ENCODE measurements at regions not wholly inside any gene's neighbourhood (a gene's known extent, or its start where the extent isn't known, plus 50 kb on each side); places are given as distances from the start of the nearest gene placed in this dataset.
"Not testable (repeated sequence)": the region's sequence is repeated elsewhere in the genome, so short reads cannot be mapped to it uniquely, and the experiment has no call there.

DNA sequence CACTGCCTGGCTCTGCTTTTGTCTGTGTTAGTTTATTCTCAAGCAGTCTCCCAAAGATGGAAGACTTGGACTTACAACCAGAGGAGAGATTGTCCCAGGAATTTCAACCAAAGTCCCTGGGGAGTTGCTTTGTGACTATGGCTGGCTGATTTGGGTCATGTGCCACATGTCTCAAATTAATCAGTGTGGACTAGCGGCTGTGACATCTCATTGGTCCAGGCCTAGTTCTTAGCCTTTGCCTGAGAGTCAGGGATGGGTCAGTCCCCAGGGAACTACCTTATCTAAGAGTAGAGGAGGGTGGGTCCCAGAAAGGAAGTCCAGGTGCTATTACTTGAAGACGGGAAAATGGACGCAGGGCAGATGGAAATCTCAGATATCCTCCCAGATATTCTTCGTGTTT lies 217.1 kb downstream of the ACKR3 start:
- intact Hi-C loops (cut with DNase I) = no loop called here
- Histone ChIP-seq H3K9me3 (no peaks in the 10 kb centered on the region), H3K4me3 (no peak overlapping the region), H3K27ac (no peak overlapping the region), H3K4me1 (no peaks in the 10 kb centered on the region), H3K27me3 (no peaks in the 10 kb centered on the region), H3K36me3 (no peaks in the 10 kb centered on the region)
- DNase-seq = no peak
- TF ChIP-seq CTCF (IDR thresholded peaks at IDR 0.05) = no peak
- no peak for TF ChIP-seq POLR2A (IDR thresholded peaks at IDR 0.05)
- TF ChIP-seq POLR2AphosphoS5 (IDR thresholded peaks at IDR 0.05) = no peak
- TF ChIP-seq EP300 (IDR thresholded peaks at IDR 0.05) = no peak
- 87 to 92% methylated on average over 4 of the region's 4 CpGs for WGBS, 2 donors

DNA sequence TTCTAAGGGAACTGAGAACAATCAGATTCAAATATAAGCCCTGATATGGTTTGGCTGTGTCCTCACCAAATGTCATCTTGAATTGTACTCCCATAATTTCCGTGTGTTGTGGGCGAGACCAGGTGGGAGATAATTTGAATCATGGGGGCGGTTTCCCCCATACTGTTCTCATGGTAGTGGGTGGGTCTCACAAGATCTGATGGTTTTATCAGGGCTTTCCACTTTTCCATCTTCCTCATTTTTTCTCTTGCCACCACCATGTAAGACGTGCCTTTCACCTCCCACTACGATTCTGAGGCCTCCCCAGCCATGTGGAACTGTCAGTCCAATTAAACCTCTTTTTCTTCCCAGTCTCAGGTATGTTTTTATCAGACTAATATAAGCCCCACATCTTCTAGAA lies 217.8 kb downstream of the ACKR3 start:
- WGBS, 2 donors = 71 to 84% methylated on average over 5 of the region's 5 CpGs
- H3K27ac ChIP-seq = peak overlapping the region in 2 of 4 donors; percentile 42 to 45
- DNase-seq; H3K9me3 ChIP-seq; H3K4me3 ChIP-seq; intact Hi-C loops (cut with DNase I); H3K36me3 ChIP-seq; H3K4me1 ChIP-seq; H3K27me3 ChIP-seq: not testable (repeated sequence)

- intact Hi-C loops (cut with DNase I) = no loop called here
Observed at GRCh38 chr2:236787885-236788284, 218.3 kb downstream of the ACKR3 start.

DNA sequence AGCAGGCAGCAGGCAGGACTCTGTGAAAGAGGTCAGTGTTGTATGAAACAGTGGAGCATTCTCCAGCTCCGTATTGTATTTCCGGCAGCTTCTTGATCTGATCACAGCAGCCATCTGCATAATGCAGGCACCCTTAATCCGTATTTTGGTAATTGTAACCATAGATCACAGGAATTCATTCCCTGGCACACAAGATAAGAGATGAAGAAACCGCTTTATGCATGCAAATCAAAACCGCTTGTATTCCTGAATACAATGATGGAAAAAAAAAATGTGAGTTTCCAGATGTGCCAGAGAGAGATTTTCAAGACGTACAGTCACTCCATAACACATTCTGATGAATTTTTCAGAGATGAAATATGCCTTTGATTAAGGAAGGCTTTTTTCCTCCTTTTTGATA lies 221.3 kb downstream of the ACKR3 start:
- no peak overlapping the region for H3K4me3 ChIP-seq
- H3K4me1 ChIP-seq = no peaks in the 10 kb centered on the region
- no peak for DNase-seq
- no peaks in the 10 kb centered on the region for H3K9me3 ChIP-seq
- no peaks in the 10 kb centered on the region for H3K36me3 ChIP-seq
- intact Hi-C loops (cut with DNase I) = no loop called here
- no peak for TF ChIP-seq CTCF (IDR thresholded peaks at IDR 0.05)
- TF ChIP-seq POLR2A (IDR thresholded peaks at IDR 0.05) = no peak
- no peak for TF ChIP-seq POLR2AphosphoS5 (IDR thresholded peaks at IDR 0.05)
- TF ChIP-seq EP300 (IDR thresholded peaks at IDR 0.05) = no peak
- H3K27ac ChIP-seq = no peak overlapping the region
- no peaks in the 10 kb centered on the region for H3K27me3 ChIP-seq
- 77 to 80% methylated on average over 6 of the region's 6 CpGs for WGBS, 2 donors

More at GRCh38 chr2:236787885-236788284, 218.3 kb downstream of the ACKR3 start:
- DNase-seq = no peak
- no peaks in the 10 kb centered on the region for H3K36me3 ChIP-seq
- H3K9me3 ChIP-seq = no peaks in the 10 kb centered on the region
- no peaks in the 10 kb centered on the region for H3K27me3 ChIP-seq
- WGBS, 2 donors = 74 to 77% methylated on average over 7 of the region's 7 CpGs
- H3K27ac ChIP-seq = peak overlapping the region in 3 of 4 donors; percentile 26 to 45 (median 42)
- no peak overlapping the region for H3K4me3 ChIP-seq
- TF ChIP-seq POLR2AphosphoS5 (IDR thresholded peaks at IDR 0.05) (peak in 2 of 4 donors; percentile 9 to 39), EP300 (IDR thresholded peaks at IDR 0.05) (no peak)
- H3K4me1 ChIP-seq = no peaks in the 10 kb centered on the region

DNA sequence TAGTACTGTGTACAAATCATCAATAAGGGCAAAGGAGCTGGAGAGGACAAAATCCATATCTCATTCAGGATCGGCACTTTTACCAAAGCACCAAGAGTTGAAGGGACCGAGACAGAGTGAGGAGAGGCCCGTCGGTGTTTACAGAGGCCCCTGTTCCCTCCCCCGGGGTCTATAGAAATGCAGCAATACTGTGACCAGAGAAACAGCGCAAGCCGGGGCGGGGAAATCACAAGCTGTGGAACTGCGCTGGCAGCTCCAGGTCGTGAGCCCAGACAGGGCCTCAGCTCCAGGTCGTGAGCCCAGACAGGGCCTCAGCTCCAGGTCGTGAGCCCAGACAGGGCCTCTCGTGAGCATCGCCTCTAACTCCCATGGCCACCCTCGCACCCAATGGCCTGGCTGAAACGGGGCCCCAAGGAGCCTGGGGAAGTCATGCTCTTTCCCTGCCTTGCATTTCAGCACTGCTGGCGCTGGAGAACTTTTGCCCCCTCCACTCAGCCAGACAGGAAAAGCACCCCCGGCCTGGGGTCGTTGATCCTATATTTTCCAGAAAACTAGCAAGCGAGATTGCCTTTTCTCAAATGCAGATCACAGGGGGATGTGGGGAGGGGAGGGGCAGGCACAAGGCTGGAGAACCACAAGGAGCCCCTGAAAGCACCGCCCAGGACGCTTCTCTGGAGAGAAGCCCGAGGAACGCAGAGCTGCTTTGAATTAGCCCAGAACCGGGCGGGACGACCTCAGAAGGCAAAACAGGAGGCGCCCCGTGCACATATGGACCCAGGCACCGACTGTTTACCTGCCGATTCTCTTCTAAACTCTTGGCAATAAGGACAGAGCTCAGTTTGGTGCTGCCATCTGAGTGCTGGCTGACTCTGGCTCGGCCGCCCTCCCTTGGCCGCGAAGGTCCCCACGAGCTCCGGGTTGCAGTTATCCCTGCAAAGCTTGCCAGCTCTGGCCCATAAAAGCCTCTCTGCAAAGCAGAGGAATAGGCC lies 223.7 kb downstream of the ACKR3 start:
- TF ChIP-seq POLR2AphosphoS5 (IDR thresholded peaks at IDR 0.05) (no peak), CTCF (IDR thresholded peaks at IDR 0.05) (no peak), POLR2A (IDR thresholded peaks at IDR 0.05) (no peak), EP300 (IDR thresholded peaks at IDR 0.05) (no peak)
- H3K36me3 ChIP-seq = no peaks in the 10 kb centered on the region
- H3K4me1 ChIP-seq = no peaks in the 10 kb centered on the region
- no peaks in the 10 kb centered on the region for H3K9me3 ChIP-seq
- WGBS, 2 donors = 78 to 80% methylated on average over 36 to 37 of the region's 37 CpGs
- no peak for DNase-seq
- H3K27ac ChIP-seq = no peak overlapping the region
- H3K27me3 ChIP-seq = no peaks in the 10 kb centered on the region
- intact Hi-C loops (cut with DNase I) = no loop called here
- H3K4me3 ChIP-seq = no peak overlapping the region
